ENCODE measurements at regions not wholly inside any gene's neighbourhood (a gene's known extent, or its start where the extent isn't known, plus 50 kb on each side); places are given as distances from the start of the nearest gene placed in this dataset.

DNA sequence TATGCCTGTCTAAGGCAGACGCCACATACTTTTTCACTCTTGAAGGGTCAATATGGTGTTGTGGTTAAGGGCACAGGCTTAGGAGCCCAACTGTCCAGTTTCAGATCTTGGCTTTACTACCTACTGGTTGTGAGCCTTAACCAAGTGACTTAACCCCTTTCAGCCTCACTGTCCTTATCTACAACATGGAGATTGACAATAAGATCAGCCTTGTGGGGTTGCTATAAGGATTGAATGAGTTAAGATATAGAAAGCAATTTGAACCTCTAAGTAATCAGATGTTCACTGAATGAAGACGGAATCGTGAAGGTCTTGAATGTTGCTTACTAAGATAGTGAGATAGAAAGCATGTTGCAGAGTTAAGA lies 121.3 kb upstream of the JUN start:
- Histone ChIP-seq H3K9me3 (ENCODE audit: insufficient read depth, low read depth, low read length) (no peaks in the 10 kb centered on the region), H3K4me3 (ENCODE audit: insufficient read depth, low read depth, low read length) (no peak overlapping the region), H3K27me3 (ENCODE audit: insufficient read depth, low read length) (no peaks in the 10 kb centered on the region), H2AFZ (ENCODE audit: low read depth, low read length) (no peak overlapping the region), H3K79me2 (ENCODE audit: insufficient read depth, low read length) (no peaks in the 10 kb centered on the region), H3K27ac (ENCODE audit: low read depth, low read length) (no peak overlapping the region), H3K4me2 (ENCODE audit: low read length) (no peak overlapping the region), H3K36me3 (ENCODE audit: insufficient read depth, low read length) (no peaks in the 10 kb centered on the region), H4K20me1 (ENCODE audit: insufficient read depth, low read length) (no peaks in the 10 kb centered on the region), H3K9ac (ENCODE audit: low read length) (no peak overlapping the region), H3K4me1 (ENCODE audit: insufficient read depth, low read length) (peaks cover 19% of the 10 kb centered on the region)
- H3K27me3 Mint-ChIP-seq (ENCODE audit: low read depth, unreplicated experiment): no peaks in the 10 kb centered on the region
- H3K27ac Mint-ChIP-seq (ENCODE audit: unreplicated experiment): no peak overlapping the region
- no peak for DNase-seq (ENCODE audit: low read depth)
- no peak for FAIRE-seq
- no peak overlapping the region for H3K4me3 Mint-ChIP-seq (ENCODE audit: unreplicated experiment)
- TF ChIP-seq, protein P1, sequence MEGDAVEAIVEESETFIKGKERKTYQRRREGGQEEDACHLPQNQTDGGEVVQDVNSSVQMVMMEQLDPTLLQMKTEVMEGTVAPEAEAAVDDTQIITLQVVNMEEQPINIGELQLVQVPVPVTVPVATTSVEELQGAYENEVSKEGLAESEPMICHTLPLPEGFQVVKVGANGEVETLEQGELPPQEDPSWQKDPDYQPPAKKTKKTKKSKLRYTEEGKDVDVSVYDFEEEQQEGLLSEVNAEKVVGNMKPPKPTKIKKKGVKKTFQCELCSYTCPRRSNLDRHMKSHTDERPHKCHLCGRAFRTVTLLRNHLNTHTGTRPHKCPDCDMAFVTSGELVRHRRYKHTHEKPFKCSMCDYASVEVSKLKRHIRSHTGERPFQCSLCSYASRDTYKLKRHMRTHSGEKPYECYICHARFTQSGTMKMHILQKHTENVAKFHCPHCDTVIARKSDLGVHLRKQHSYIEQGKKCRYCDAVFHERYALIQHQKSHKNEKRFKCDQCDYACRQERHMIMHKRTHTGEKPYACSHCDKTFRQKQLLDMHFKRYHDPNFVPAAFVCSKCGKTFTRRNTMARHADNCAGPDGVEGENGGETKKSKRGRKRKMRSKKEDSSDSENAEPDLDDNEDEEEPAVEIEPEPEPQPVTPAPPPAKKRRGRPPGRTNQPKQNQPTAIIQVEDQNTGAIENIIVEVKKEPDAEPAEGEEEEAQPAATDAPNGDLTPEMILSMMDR (IDR thresholded peaks at IDR 0.05; ENCODE audit: insufficient read depth, low read depth, low read length): no peak
- no peak for TF ChIP-seq EZH2 (IDR thresholded peaks at IDR 0.05; ENCODE audit: insufficient read depth, low read length)
- H3K4me1 Mint-ChIP-seq (ENCODE audit: low read depth, unreplicated experiment): peaks cover 18% of the 10 kb centered on the region
- H3K36me3 Mint-ChIP-seq (ENCODE audit: low read depth, unreplicated experiment): no peaks in the 10 kb centered on the region
- no peaks in the 10 kb centered on the region for H3K9me3 Mint-ChIP-seq (ENCODE audit: unreplicated experiment)

GRCh38 chr1:58905628-58906221 lies 121.9 kb upstream of the JUN start:
- Histone ChIP-seq H3K36me3 (ENCODE audit: insufficient read depth, low read length) (no peaks in the 10 kb centered on the region), H3K27me3 (ENCODE audit: insufficient read depth, low read length) (no peaks in the 10 kb centered on the region), H4K20me1 (ENCODE audit: insufficient read depth, low read length) (no peaks in the 10 kb centered on the region), H3K4me3 (ENCODE audit: insufficient read depth, low read depth, low read length) (no peak overlapping the region), H3K79me2 (ENCODE audit: insufficient read depth, low read length) (no peaks in the 10 kb centered on the region), H2AFZ (ENCODE audit: low read depth, low read length) (no peak overlapping the region), H3K9me3 (ENCODE audit: insufficient read depth, low read depth, low read length) (no peaks in the 10 kb centered on the region), H3K4me1 (ENCODE audit: insufficient read depth, low read length) (peaks cover 19% of the 10 kb centered on the region), H3K4me2 (ENCODE audit: low read length) (no peak overlapping the region), H3K27ac (ENCODE audit: low read depth, low read length) (no peak overlapping the region), H3K9ac (ENCODE audit: low read length) (no peak overlapping the region)
- Mint-ChIP-seq H3K27ac (ENCODE audit: unreplicated experiment) (no peak overlapping the region), H3K27me3 (ENCODE audit: low read depth, unreplicated experiment) (no peaks in the 10 kb centered on the region), H3K4me1 (ENCODE audit: low read depth, unreplicated experiment) (peaks cover 14% of the 10 kb centered on the region), H3K4me3 (ENCODE audit: unreplicated experiment) (no peak overlapping the region), H3K36me3 (ENCODE audit: low read depth, unreplicated experiment) (no peaks in the 10 kb centered on the region), H3K9me3 (ENCODE audit: unreplicated experiment) (no peaks in the 10 kb centered on the region)
- FAIRE-seq (no peak), DNase-seq (ENCODE audit: low read depth) (no peak)
- TF ChIP-seq, protein P1 (IDR thresholded peaks at IDR 0.05; ENCODE audit: insufficient read depth, low read depth, low read length): no peak
- no peak for TF ChIP-seq EZH2 (IDR thresholded peaks at IDR 0.05; ENCODE audit: insufficient read depth, low read length)

DNA sequence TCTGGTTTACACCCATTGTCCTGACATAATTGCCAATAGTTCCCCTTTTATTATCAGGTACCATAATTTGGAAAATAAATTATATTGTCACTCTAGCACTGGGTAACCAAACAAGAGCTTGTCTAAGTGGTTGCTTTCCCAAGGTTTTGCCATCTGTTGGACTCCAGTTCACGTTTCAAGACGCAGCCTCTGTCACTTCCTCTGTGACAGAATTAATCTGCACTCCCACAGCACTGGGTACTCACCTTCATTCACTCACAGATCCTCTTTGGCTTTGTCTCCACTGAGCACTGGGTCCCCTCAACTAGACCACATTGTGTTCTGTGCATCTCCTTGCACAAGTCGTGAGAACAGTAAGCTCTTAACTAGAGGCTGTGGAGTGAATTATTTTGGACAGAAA lies 123.6 kb upstream of the JUN start:
- Histone ChIP-seq H4K20me1 (ENCODE audit: insufficient read depth, low read length) (no peaks in the 10 kb centered on the region), H3K4me1 (ENCODE audit: insufficient read depth, low read length) (peaks cover 19% of the 10 kb centered on the region), H3K9me3 (ENCODE audit: insufficient read depth, low read depth, low read length) (no peaks in the 10 kb centered on the region), H3K36me3 (ENCODE audit: insufficient read depth, low read length) (no peaks in the 10 kb centered on the region), H3K9ac (ENCODE audit: low read length) (no peak overlapping the region), H3K27ac (ENCODE audit: low read depth, low read length) (no peak overlapping the region), H3K4me2 (ENCODE audit: low read length) (no peak overlapping the region), H2AFZ (ENCODE audit: low read depth, low read length) (no peak overlapping the region), H3K79me2 (ENCODE audit: insufficient read depth, low read length) (no peaks in the 10 kb centered on the region), H3K4me3 (ENCODE audit: insufficient read depth, low read depth, low read length) (no peak overlapping the region), H3K27me3 (ENCODE audit: insufficient read depth, low read length) (no peaks in the 10 kb centered on the region)
- Mint-ChIP-seq H3K27me3 (ENCODE audit: low read depth, unreplicated experiment) (no peaks in the 10 kb centered on the region), H3K27ac (ENCODE audit: unreplicated experiment) (no peak overlapping the region), H3K4me3 (ENCODE audit: unreplicated experiment) (no peak overlapping the region), H3K4me1 (ENCODE audit: low read depth, unreplicated experiment) (peaks cover 11% of the 10 kb centered on the region), H3K9me3 (ENCODE audit: unreplicated experiment) (no peaks in the 10 kb centered on the region), H3K36me3 (ENCODE audit: low read depth, unreplicated experiment) (no peaks in the 10 kb centered on the region)
- TF ChIP-seq EZH2 (IDR thresholded peaks at IDR 0.05; ENCODE audit: insufficient read depth, low read length): no peak
- TF ChIP-seq, protein P1 (IDR thresholded peaks at IDR 0.05; ENCODE audit: insufficient read depth, low read depth, low read length): no peak
- no peak for FAIRE-seq
- no peak for DNase-seq (ENCODE audit: low read depth)

Data from astrocyte (in vitro differentiated cells and primary cell).